D721Med (cell line): ENCODE measurements at regions not wholly inside any gene's neighbourhood (a gene's known extent, or its start where the extent isn't known, plus 50 kb on each side); places are given as distances from the start of the nearest gene placed in this dataset.

ENCODE experiments used
- DNase-seq: peaks from one replicate; pipeline ENCODE4 v3.0.0; 2011; ENCODE audit warnings: low spot score; ENCODE audit not compliant: insufficient read length
- FAIRE-seq: peaks from 2 replicates; lab custom pipeline; 2011; peaks lifted over from hg19 to GRCh38; lab: Jason Lieb, UNC
- CTCF ChIP-seq: IDR thresholded peaks from 2 replicates; pipeline ENCODE4 v1.5.1; 2012; ENCODE audit warnings: mild to moderate bottlenecking, control low read depth; ENCODE audit not compliant: insufficient read depth; ENCODE audit errors: missing control alignments

GRCh38 chr5:131079232-131079631, 85.8 kb downstream of the HINT1 start:
- DNase-seq (no peak), FAIRE-seq (no peak)
- TF ChIP-seq CTCF: no peak

- FAIRE-seq (no peak), DNase-seq (no peak)
- no peak for TF ChIP-seq CTCF
Measured at GRCh38 chr5:131068893-131069643, 96.0 kb downstream of the HINT1 start.

- TF ChIP-seq CTCF: no peak
- DNase-seq (no peak), FAIRE-seq (no peak)
Measured at GRCh38 chr5:131068076-131068475, 97.0 kb downstream of the HINT1 start.

- FAIRE-seq (no peak), DNase-seq (no peak)
- no peak for TF ChIP-seq CTCF
Measured at GRCh38 chr5:131067636-131068035, 97.4 kb downstream of the HINT1 start.

- DNase-seq: no peak
- no peak for TF ChIP-seq CTCF
- no peak for FAIRE-seq
Measured at GRCh38 chr5:131064669-131065371, 100.2 kb downstream of the HINT1 start.

- FAIRE-seq (no peak), DNase-seq (no peak)
- no peak for TF ChIP-seq CTCF
Measured at GRCh38 chr5:131042021-131042789, 122.9 kb downstream of the HINT1 start.
